Effector CD8-positive, alpha-beta T cell (primary cell): ENCODE measurements at regions not wholly inside any gene's neighbourhood (a gene's known extent, or its start where the extent isn't known, plus 50 kb on each side); places are given as distances from the start of the nearest gene placed in this dataset.

Source experiments
- DNase-seq: peaks from one replicate; lab custom pipeline; 2025; lab: John Stamatoyannopoulos, UW

- no peak for DNase-seq
These were observed 216.5 kb upstream of the RREB1 start for GRCh38 chr6:6891125-6891721.

DNA sequence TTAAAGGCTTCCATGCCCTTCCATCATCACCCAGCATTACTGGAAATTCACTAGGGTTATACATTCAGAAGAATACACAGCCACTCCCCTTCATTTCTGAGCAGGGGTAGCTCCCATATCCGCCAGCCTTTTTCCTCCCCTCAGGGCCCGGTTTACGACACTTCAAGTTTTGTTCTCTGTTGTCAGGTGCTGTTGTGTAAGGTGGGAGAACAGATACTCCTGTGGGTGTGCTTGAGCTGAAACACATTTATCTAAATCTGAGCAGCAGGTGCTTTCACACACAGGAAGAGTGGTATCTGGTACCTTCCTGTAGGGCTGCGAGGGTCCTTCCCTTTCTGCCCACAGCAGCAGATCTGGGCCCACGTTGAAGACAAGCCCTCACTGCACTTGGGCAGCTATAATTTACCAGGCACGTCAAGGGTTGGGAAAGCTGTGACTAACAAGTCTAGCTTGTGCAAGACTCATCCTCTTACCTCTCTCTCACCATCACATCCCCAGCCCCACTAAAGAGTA, 215.8 kb upstream of the RREB1 start:
- DNase-seq, result no peak

DNA sequence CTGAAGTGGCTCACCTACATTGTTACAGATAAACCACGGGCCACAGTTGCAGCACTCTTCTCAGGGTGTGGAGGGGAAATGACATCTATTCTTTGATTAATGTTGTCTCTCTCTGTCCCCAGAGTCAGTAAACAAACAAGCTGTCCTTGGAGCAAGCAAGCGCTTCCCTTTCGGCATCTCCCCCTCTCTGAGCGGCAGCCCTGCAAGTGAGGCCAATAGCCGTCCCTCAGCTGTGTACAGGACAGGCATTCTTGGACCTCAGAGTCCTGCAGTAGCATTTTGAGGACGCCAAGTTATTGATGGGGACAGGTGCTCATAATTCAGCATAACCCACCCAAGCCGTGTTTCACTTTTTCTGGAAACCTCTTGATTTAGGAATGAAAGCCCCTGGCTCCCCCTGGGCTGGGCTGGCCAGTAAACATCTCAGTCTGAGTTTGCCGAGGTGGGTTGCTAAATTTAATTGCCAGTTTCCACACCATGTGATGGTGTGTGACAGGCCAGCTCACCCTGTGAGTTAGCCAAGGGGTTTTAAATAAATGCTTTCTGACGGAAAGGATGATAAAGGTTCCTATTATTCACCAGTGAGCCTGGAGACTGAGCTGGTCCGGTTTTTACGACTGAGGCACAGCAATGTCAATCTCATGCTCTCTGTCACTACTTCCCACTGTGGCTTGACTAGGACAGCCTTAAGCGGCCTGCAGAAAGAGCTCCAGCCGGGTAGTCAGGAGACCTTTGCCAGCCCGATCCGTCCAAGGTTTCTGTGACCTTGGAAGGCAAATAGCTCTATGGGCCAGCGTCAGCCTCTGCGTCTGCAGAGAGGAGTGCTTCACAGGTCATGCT, 214.8 kb upstream of the RREB1 start:
- DNase-seq, result no peak

GRCh38 chr6:6893701-6894100, 214.1 kb upstream of the RREB1 start:
- no peak for DNase-seq

- no peak for DNase-seq
These were observed 211.8 kb upstream of the RREB1 start for GRCh38 chr6:6895929-6896328.

GRCh38 chr6:6897140-6897539, 210.6 kb upstream of the RREB1 start:
- DNase-seq, result no peak

- no peak for DNase-seq
These were observed 207.1 kb upstream of the RREB1 start for GRCh38 chr6:6900569-6901204.

DNA sequence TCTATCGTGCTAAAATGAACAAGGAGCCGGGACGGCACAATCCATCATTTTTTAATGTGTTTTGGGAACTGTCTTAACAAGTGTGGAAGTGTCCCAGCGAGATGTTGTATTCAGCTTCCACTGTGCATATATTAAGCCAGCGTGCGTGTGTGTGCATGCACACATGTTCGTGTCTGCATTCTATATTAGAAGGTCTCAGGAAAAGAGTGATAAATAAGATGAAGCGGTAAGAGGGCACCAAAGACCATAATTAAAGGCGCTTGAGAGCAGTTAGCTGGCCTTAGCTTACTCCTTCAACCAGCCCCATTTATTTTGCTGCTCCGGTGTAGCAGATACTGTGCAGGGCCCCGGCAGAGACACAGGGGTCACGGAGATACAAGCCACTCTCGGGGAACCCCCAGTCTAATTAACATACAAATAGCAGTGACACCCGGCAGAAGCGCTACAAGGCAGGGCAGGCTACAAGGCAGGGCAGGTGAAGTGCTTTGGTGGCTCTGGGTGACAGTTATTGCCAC, 206.5 kb upstream of the RREB1 start:
- no peak for DNase-seq

- no peak for DNase-seq
These were observed 205.8 kb upstream of the RREB1 start for GRCh38 chr6:6901945-6902344.

DNA sequence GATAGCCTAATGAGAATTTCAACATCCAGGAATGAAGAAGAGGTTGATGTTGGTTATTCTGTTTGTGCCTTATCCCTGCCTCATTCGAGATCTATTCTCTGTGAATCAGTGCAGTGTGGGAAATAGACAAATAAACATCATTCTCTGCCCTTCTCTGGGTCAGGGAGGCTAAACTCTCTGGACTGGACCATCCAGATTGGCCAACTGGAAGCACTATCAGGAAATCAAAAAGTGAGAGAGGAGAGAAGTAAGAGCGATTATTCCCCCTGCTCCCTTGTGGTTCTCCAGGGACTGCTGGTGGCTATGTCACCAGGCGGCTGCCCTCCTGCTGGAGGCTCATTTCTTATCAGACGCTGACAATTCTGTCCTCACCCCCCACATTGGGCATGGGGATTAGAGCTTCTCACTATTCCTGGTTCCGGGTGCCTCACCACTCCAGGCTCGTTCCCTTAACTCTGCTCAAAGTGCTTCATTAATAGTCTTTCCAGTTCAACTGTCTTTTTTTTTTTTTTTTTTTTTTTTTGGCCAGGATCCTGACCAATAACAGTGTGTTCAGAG, 201.7 kb upstream of the RREB1 start:
- no peak for DNase-seq

DNA sequence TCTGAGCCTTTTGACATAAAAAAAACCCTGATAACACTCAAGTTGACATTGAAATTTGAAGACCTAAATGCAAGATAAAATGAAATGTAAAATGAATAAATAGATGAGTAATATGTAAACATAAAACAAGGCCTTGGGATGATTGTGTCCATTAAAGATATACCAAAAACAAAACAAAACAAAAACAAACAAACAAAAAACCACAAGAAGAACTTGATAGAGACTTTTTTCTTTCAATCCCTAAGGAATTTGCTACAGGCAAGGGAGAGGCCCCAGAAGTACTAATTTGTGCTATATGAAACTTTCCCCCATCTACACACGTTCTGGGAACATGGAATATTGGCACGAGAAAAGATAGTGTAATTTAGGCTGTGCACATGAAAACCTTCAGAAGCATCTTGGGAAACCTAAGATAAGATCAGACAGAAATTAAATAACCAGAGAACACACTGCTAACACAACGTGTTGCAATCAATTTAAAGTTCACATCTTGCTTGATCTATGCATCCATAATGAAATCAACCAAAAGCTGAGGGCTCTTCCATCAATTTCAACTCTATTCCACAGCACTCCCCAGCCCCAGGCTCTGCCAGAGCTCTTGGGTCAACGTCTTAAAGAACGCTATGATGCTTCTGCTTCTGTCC, 201.1 kb upstream of the RREB1 start:
- DNase-seq, result no peak

- no peak for DNase-seq
These were observed 200.5 kb upstream of the RREB1 start for GRCh38 chr6:6907286-6907685.

DNA sequence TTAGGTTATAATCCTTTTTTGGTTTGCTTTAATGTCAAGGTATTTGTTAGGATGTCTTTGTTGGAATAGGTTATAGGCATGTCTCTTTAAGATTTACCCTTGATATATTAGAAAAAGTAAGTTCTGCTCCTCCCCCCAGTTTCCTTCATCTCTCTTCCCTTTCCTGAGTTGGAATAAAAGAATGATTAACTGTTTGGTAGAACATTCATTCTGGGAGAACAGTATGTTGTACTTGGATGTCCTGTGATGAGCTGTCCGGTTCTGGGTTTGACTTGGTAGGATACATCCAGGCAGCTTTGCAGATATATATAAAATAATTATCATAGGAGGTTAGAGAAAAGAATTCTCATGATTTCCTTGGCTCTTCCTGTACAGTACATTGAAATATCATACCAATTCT, 199.6 kb upstream of the RREB1 start:
- DNase-seq, result no peak

DNA sequence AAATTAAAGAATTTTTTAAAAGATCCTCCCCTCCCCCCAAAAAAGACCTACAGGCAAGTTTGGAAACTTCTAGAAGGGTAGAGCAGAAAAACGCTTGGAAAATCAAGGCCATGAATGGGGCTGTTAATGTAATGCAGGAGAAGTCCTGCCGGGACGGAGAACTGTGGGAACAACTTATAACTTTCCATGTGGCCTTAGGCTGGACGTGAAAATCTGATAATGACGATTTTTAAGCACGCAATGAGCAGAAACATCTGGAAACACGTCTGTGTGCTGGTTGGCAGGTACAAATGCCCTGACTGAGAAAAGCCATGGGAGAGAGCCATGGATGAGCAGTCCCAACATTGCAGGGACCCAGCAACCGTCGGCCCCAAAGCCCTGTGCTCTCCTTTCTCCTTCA, 198.7 kb upstream of the RREB1 start:
- no peak for DNase-seq

GRCh38 chr6:6910734-6911295, 196.9 kb upstream of the RREB1 start:
- no peak for DNase-seq

DNA sequence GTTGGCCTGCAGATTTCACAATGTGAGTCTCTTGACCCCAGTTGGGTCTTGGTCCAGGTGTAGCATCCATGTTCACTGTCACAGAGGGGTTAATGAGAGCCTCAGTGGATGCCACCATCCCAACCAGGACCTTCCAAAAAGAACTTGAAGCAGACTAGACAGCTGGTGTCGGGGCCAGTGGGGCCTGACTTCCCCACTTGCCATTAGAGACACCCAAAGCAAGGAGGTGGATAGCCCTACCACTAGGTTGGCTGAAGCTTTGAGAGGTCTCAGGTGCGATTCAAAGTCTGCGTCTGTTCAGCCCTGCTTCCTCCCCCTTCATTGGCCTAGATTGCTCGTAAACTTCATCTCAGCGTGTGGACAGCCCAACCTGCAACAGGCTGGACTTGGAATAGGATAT, 196.4 kb upstream of the RREB1 start:
- DNase-seq, result no peak

- no peak for DNase-seq
These were observed 194.7 kb upstream of the RREB1 start for GRCh38 chr6:6912817-6913744.

- no peak for DNase-seq
These were observed 192.5 kb upstream of the RREB1 start for GRCh38 chr6:6915219-6915618.

GRCh38 chr6:6915813-6916547, 191.8 kb upstream of the RREB1 start:
- no peak for DNase-seq

DNA sequence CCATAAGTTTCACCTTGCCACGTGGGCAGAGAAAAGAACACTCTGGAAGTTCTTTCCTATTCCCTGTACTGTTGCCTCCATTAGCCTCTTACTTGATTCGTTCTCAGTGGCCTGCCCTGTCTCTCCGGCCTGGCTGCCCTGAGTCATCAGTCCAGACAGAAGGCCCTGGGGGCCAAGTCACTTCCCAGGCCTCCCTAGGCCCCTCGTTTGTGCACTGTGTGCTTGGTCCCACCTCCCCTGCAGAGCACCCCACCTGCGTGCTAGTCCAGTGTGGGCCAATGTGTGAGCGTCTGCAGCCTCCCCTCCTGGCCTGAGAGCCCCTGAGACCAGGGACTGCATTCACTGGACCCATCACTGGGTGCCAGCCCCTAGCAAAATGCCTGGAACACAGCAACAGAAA, 191.2 kb upstream of the RREB1 start:
- no peak for DNase-seq
